Pulmonary artery endothelial cell (primary cell): ENCODE measurements at regions not wholly inside any gene's neighbourhood (a gene's known extent, or its start where the extent isn't known, plus 50 kb on each side); places are given as distances from the start of the nearest gene placed in this dataset.
"Not testable (repeated sequence)": the region's sequence is repeated elsewhere in the genome, so short reads cannot be mapped to it uniquely, and the experiment has no call there.

Source experiments
- DNase-seq: peaks from one replicate; pipeline ENCODE4 v3.0.0-alpha.2; 2011; ENCODE audit warnings: low read depth, low spot score

- DNase-seq, result no peak
These were observed 145.2 kb upstream of the PFKP start for GRCh38 chr10:2921956-2922680.

- DNase-seq, result no peak
These were observed 146.7 kb upstream of the PFKP start for GRCh38 chr10:2920637-2921036.

GRCh38 chr10:2920168-2920567 lies 147.2 kb upstream of the PFKP start:
- DNase-seq, result no peak

GRCh38 chr10:2919016-2919415 lies 148.3 kb upstream of the PFKP start:
- no peak for DNase-seq

GRCh38 chr10:2918489-2918888 lies 148.9 kb upstream of the PFKP start:
- no peak for DNase-seq

GRCh38 chr10:2917926-2918325 lies 149.4 kb upstream of the PFKP start:
- DNase-seq, result no peak

- no peak for DNase-seq
These were observed 151.9 kb upstream of the PFKP start for GRCh38 chr10:2915412-2915811.

- no peak for DNase-seq
These were observed 152.6 kb upstream of the PFKP start for GRCh38 chr10:2914741-2915140.

- no peak for DNase-seq
These were observed 153.9 kb upstream of the PFKP start for GRCh38 chr10:2913474-2913873.

GRCh38 chr10:2910656-2911055 lies 156.7 kb upstream of the PFKP start:
- no peak for DNase-seq

- DNase-seq, result no peak
These were observed 157.4 kb upstream of the PFKP start for GRCh38 chr10:2909921-2910320.

GRCh38 chr10:2908851-2909630 lies 158.3 kb upstream of the PFKP start:
- DNase-seq, result no peak

- DNase-seq, result no peak
These were observed 160.4 kb upstream of the PFKP start for GRCh38 chr10:2906974-2907373.

GRCh38 chr10:2905851-2906250 lies 161.5 kb upstream of the PFKP start:
- DNase-seq, result no peak

- DNase-seq, result no peak
These were observed 166.8 kb upstream of the PFKP start for GRCh38 chr10:2900530-2900929.

- no peak for DNase-seq
These were observed 167.9 kb upstream of the PFKP start for GRCh38 chr10:2899246-2899951.

- no peak for DNase-seq
These were observed 168.9 kb upstream of the PFKP start for GRCh38 chr10:2898509-2898860.

- DNase-seq, result peak; percentile 87
These were observed 169.5 kb upstream of the PFKP start for GRCh38 chr10:2897619-2898508.

- DNase-seq, result not testable (repeated sequence)
These were observed 171.0 kb upstream of the PFKP start for GRCh38 chr10:2896334-2896733.

GRCh38 chr10:2895594-2896196 lies 171.7 kb upstream of the PFKP start:
- no peak for DNase-seq

- DNase-seq, result no peak
These were observed 173.4 kb upstream of the PFKP start for GRCh38 chr10:2893991-2894390.
